ENCODE measurements at regions not wholly inside any gene's neighbourhood (a gene's known extent, or its start where the extent isn't known, plus 50 kb on each side); places are given as distances from the start of the nearest gene placed in this dataset.
A peak's percentile ranks its signal among the peaks of the same experiment; 100 is the strongest.

- no peak for DNase-seq (ENCODE audit: low spot score)
Observed at GRCh38 chr2:12828980-12829379, 112.2 kb downstream of the TRIB2 start.

- no peak for DNase-seq (ENCODE audit: low spot score)
Observed at GRCh38 chr2:12831016-12831415, 114.3 kb downstream of the TRIB2 start.

GRCh38 chr2:12834239-12834638 lies 117.5 kb downstream of the TRIB2 start:
- DNase-seq (ENCODE audit: low spot score), result no peak

- no peak for DNase-seq (ENCODE audit: low spot score)
Observed at GRCh38 chr2:12835733-12836132, 119.0 kb downstream of the TRIB2 start.

- no peak for DNase-seq (ENCODE audit: low spot score)
Observed at GRCh38 chr2:12839339-12839738, 122.6 kb downstream of the TRIB2 start.

- DNase-seq (ENCODE audit: low spot score), result no peak
Observed at GRCh38 chr2:12841021-12841420, 124.3 kb downstream of the TRIB2 start.

GRCh38 chr2:12842917-12843316 lies 126.2 kb downstream of the TRIB2 start:
- DNase-seq (ENCODE audit: low spot score), result no peak

- peak; percentile 24 for DNase-seq (ENCODE audit: low spot score)
Observed at GRCh38 chr2:12844511-12844910, 127.8 kb downstream of the TRIB2 start.

GRCh38 chr2:12847694-12848575 lies 131.2 kb downstream of the TRIB2 start:
- peak; percentile 83 for DNase-seq (ENCODE audit: low spot score)

GRCh38 chr2:12852135-12852534 lies 135.4 kb downstream of the TRIB2 start:
- DNase-seq (ENCODE audit: low spot score), result no peak

- DNase-seq (ENCODE audit: low spot score), result no peak
Observed at GRCh38 chr2:12854001-12854530, 137.3 kb downstream of the TRIB2 start.

- DNase-seq (ENCODE audit: low spot score), result no peak
Observed at GRCh38 chr2:12855508-12855907, 138.8 kb downstream of the TRIB2 start.

- DNase-seq (ENCODE audit: low spot score), result no peak
Observed at GRCh38 chr2:12856934-12857601, 140.3 kb downstream of the TRIB2 start.

GRCh38 chr2:12857891-12858290 lies 141.2 kb downstream of the TRIB2 start:
- no peak for DNase-seq (ENCODE audit: low spot score)

- no peak for DNase-seq (ENCODE audit: low spot score)
Observed at GRCh38 chr2:12858786-12859185, 142.1 kb downstream of the TRIB2 start.

GRCh38 chr2:12861344-12861930 lies 144.7 kb downstream of the TRIB2 start:
- DNase-seq (ENCODE audit: low spot score), result no peak

- no peak for DNase-seq (ENCODE audit: low spot score)
Observed at GRCh38 chr2:12862541-12862940, 145.8 kb downstream of the TRIB2 start.

GRCh38 chr2:12863937-12864336 lies 147.2 kb downstream of the TRIB2 start:
- DNase-seq (ENCODE audit: low spot score), result no peak

GRCh38 chr2:12867631-12868287 lies 151.0 kb downstream of the TRIB2 start:
- DNase-seq (ENCODE audit: low spot score), result no peak

GRCh38 chr2:12870692-12871091 lies 154.0 kb downstream of the TRIB2 start:
- no peak for DNase-seq (ENCODE audit: low spot score)

GRCh38 chr2:12871694-12872315 lies 155.1 kb downstream of the TRIB2 start:
- no peak for DNase-seq (ENCODE audit: low spot score)

- DNase-seq (ENCODE audit: low spot score), result no peak
Observed at GRCh38 chr2:12877761-12878160, 161.0 kb downstream of the TRIB2 start.
